SH-SY5Y (cell line): ENCODE measurements at regions not wholly inside any gene's neighbourhood (a gene's known extent, or its start where the extent isn't known, plus 50 kb on each side); places are given as distances from the start of the nearest gene placed in this dataset.

Source experiments
- GATA2 ChIP-seq: IDR thresholded peaks from 2 replicates; pipeline ENCODE4 v1.6.1; 2011; ENCODE audit warnings: mild to moderate bottlenecking, low read depth, low read length
- GATA3 ChIP-seq: IDR thresholded peaks from 2 replicates; pipeline ENCODE4 v1.6.1; 2011; ENCODE audit warnings: low read depth, mild to moderate bottlenecking, low read length, moderate library complexity

DNA sequence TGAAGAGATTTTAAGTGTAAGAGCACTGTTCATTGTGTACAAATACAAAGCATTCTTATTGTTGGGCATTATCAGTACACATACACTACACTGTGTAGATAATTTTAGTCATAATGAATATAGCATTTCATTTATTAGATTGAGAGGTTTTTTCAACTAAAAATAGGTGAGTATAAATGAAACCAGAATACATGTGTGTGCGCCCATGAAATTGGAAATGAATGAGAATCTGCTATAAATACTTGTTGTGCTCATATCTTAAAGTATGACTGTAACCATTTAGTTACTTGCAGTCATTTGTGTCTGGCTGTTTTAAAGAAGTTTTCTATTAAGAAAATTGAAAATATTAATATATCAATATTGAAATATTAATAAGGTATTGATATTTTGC is 189.0 kb upstream of the MEF2C start:
- TF ChIP-seq GATA3: no peak
- TF ChIP-seq GATA2: no peak
